ENCODE measurements at regions not wholly inside any gene's neighbourhood (a gene's known extent, or its start where the extent isn't known, plus 50 kb on each side); places are given as distances from the start of the nearest gene placed in this dataset.

DNA sequence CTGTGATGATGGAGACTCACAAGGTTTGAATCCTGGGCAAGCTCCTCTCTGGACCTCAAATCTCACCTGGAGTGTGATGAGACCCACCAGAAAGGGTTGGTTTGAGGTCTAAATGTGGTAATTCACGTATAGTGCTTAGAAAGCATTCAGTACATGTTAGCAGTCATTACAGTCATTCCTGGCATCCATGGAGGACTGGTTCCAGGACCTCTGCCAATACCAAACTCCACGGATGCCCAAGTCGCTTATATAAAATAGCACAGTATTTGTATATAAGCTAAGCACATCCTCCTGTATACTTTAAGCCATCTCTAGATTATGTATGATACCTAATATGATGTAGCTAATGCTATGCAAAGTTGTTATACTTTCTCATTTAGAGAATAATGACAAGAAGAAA, 67.6 kb upstream of the CYP2D6 start:
- TF ChIP-seq YY1 (IDR thresholded peaks at IDR 0.05; ENCODE audit: low read depth) (no peak), CREB1 (IDR thresholded peaks at IDR 0.05; ENCODE audit: low read depth) (no peak), TCF12 (IDR thresholded peaks at IDR 0.05; ENCODE audit: low read depth) (no peak), RAD21 (IDR thresholded peaks at IDR 0.05; ENCODE audit: low read depth) (no peak), EGR1 (IDR thresholded peaks at IDR 0.05) (no peak), TEAD4 (IDR thresholded peaks at IDR 0.05) (no peak), NFIC (IDR thresholded peaks at IDR 0.05) (no peak), CEBPB (IDR thresholded peaks at IDR 0.05) (no peak)
- TF ChIP-seq, protein P1, sequence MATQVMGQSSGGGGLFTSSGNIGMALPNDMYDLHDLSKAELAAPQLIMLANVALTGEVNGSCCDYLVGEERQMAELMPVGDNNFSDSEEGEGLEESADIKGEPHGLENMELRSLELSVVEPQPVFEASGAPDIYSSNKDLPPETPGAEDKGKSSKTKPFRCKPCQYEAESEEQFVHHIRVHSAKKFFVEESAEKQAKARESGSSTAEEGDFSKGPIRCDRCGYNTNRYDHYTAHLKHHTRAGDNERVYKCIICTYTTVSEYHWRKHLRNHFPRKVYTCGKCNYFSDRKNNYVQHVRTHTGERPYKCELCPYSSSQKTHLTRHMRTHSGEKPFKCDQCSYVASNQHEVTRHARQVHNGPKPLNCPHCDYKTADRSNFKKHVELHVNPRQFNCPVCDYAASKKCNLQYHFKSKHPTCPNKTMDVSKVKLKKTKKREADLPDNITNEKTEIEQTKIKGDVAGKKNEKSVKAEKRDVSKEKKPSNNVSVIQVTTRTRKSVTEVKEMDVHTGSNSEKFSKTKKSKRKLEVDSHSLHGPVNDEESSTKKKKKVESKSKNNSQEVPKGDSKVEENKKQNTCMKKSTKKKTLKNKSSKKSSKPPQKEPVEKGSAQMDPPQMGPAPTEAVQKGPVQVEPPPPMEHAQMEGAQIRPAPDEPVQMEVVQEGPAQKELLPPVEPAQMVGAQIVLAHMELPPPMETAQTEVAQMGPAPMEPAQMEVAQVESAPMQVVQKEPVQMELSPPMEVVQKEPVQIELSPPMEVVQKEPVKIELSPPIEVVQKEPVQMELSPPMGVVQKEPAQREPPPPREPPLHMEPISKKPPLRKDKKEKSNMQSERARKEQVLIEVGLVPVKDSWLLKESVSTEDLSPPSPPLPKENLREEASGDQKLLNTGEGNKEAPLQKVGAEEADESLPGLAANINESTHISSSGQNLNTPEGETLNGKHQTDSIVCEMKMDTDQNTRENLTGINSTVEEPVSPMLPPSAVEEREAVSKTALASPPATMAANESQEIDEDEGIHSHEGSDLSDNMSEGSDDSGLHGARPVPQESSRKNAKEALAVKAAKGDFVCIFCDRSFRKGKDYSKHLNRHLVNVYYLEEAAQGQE (IDR thresholded peaks at IDR 0.05; ENCODE audit: low read depth): no peak
- TF ChIP-seq, protein P2, sequence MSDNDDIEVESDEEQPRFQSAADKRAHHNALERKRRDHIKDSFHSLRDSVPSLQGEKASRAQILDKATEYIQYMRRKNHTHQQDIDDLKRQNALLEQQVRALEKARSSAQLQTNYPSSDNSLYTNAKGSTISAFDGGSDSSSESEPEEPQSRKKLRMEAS (IDR thresholded peaks at IDR 0.05): no peak

Data from Ishikawa (cell line).